MM.1S (cell line): ENCODE measurements at regions not wholly inside any gene's neighbourhood (a gene's known extent, or its start where the extent isn't known, plus 50 kb on each side); places are given as distances from the start of the nearest gene placed in this dataset.

Experiments
- DNase-seq: peaks from one replicate; pipeline ENCODE4 v3.0.0-alpha.2; 2015
- H2AFZ ChIP-seq: fragments of 300-600 bp; sonication (generic); 2 replicates; pipeline ENCODE4 v1.6.0; 2016; ENCODE audit warnings: antibody characterized with exemption, low read length
- H3F3A ChIP-seq: fragments of 300-600 bp; sonication (generic); 2 replicates; pipeline ENCODE4 v1.6.1; 2016; ENCODE audit warnings: mild to moderate bottlenecking, antibody characterized with exemption, low read length, moderate library complexity, mixed read lengths; ENCODE audit not compliant: insufficient read depth
- H3K27ac ChIP-seq: fragments of 300-600 bp; sonication (generic); 2 replicates; pipeline ENCODE4 v1.5.1; 2016; ENCODE audit warnings: mild to moderate bottlenecking, low read length
- H3K27me3 ChIP-seq: fragments of 300-600 bp; sonication (generic); replicated peaks from 2 replicates; pipeline ENCODE4 v1.6.0; 2016; ENCODE audit warnings: low read length; ENCODE audit not compliant: insufficient read depth
- H3K36me3 ChIP-seq: fragments of 300-600 bp; sonication (generic); replicated peaks from 2 replicates; pipeline ENCODE4 v1.6.1; 2016; ENCODE audit warnings: mild to moderate bottlenecking, low read length, mixed read lengths; ENCODE audit not compliant: insufficient read depth
- H3K4me1 ChIP-seq: fragments of 300-600 bp; sonication (generic); 2 replicates; pipeline ENCODE4 v1.6.1; 2016; ENCODE audit warnings: low read length, mixed read lengths
- H3K4me2 ChIP-seq: fragments of 300-600 bp; sonication (generic); 2 replicates; pipeline ENCODE4 v1.6.0; 2016; ENCODE audit warnings: low read depth, low read length
- H3K4me3 ChIP-seq: fragments of 300-600 bp; sonication (generic); 2 replicates; pipeline ENCODE4 v1.5.1; 2016; ENCODE audit warnings: low read length, mixed read lengths
- H3K79me2 ChIP-seq: fragments of 300-600 bp; sonication (generic); 2 replicates; pipeline ENCODE4 v1.6.1; 2016; ENCODE audit warnings: mixed run types, low read length, mixed read lengths
- H3K9ac ChIP-seq: fragments of 300-600 bp; sonication (generic); 2 replicates; pipeline ENCODE4 v1.6.1; 2016; ENCODE audit warnings: low read length, mixed read lengths
- H3K9me2 ChIP-seq: fragments of 300-600 bp; sonication (generic); replicated peaks from 2 replicates; pipeline ENCODE4 v1.6.1; 2016; ENCODE audit warnings: mild to moderate bottlenecking, low read length, mixed read lengths; ENCODE audit not compliant: insufficient read depth
- H3K9me3 ChIP-seq: fragments of 300-600 bp; sonication (generic); replicated peaks from 2 replicates; pipeline ENCODE4 v1.6.1; 2016; ENCODE audit warnings: mild to moderate bottlenecking, low read length, mixed read lengths; ENCODE audit not compliant: insufficient read depth
- H4K20me1 ChIP-seq: fragments of 300-600 bp; sonication (generic); 2 replicates; pipeline ENCODE4 v1.6.1; 2016; ENCODE audit warnings: mild to moderate bottlenecking, low read length, moderate library complexity, mixed read lengths; ENCODE audit not compliant: insufficient read depth
- EZH2 ChIP-seq: fragments of 300-600 bp; sonication (generic); optimal IDR thresholded peaks from 2 replicates; pipeline ENCODE3; 2017; ENCODE audit warnings: low read depth, mild to moderate bottlenecking, antibody characterized with exemption, low read length, mixed read lengths
- EZH2phosphoT487 ChIP-seq: fragments of 300-600 bp; sonication (generic); IDR thresholded peaks from 2 replicates; pipeline ENCODE4 v1.6.1; 2018; ENCODE audit warnings: antibody characterized with exemption, low read length
- TF ChIP-seq, protein P1 (sequence below): fragments of 300-600 bp; sonication (generic); IDR thresholded peaks from 2 replicates; pipeline ENCODE4 v1.5.1; 2016; ENCODE audit warnings: antibody characterized with exemption, low read length, mixed read lengths

DNA sequence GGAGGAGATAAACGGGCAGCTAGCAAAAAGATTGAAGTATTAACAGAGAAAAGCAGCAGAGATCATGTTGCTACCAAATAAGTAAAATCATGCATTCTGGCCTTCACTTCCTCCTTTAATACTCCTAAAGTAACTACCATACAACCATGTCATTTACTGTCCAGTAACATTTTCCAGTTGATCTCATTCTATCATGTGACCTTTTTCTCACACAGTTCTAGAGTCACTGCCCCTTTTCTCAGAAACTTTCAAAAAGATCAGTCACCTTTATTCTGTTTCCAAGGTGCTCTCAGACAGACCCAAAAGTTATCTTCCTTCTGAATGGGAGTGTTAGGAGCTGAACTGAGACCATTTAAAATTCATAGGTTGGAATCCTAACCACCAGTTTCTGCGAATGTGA is 984.4 kb downstream of the FAM181B start:
- H3K9me3 ChIP-seq = no peaks in the 10 kb centered on the region
- no peak overlapping the region for H3K27ac ChIP-seq
- H3K4me1 ChIP-seq = no peaks in the 10 kb centered on the region
- no peaks in the 10 kb centered on the region for H3K9me2 ChIP-seq
- H3K79me2 ChIP-seq = no peaks in the 10 kb centered on the region
- no peak overlapping the region for H3K4me3 ChIP-seq
- H3K36me3 ChIP-seq = no peaks in the 10 kb centered on the region
- H3K27me3 ChIP-seq = no peaks in the 10 kb centered on the region
- TF ChIP-seq EZH2phosphoT487 = no peak
- no peak for TF ChIP-seq EZH2
- TF ChIP-seq, protein P1, sequence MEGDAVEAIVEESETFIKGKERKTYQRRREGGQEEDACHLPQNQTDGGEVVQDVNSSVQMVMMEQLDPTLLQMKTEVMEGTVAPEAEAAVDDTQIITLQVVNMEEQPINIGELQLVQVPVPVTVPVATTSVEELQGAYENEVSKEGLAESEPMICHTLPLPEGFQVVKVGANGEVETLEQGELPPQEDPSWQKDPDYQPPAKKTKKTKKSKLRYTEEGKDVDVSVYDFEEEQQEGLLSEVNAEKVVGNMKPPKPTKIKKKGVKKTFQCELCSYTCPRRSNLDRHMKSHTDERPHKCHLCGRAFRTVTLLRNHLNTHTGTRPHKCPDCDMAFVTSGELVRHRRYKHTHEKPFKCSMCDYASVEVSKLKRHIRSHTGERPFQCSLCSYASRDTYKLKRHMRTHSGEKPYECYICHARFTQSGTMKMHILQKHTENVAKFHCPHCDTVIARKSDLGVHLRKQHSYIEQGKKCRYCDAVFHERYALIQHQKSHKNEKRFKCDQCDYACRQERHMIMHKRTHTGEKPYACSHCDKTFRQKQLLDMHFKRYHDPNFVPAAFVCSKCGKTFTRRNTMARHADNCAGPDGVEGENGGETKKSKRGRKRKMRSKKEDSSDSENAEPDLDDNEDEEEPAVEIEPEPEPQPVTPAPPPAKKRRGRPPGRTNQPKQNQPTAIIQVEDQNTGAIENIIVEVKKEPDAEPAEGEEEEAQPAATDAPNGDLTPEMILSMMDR = no peak
- H3F3A ChIP-seq = no peaks in the 10 kb centered on the region
- no peak overlapping the region for H3K4me2 ChIP-seq
- no peak overlapping the region for H3K9ac ChIP-seq
- no peak overlapping the region for H2AFZ ChIP-seq
- no peaks in the 10 kb centered on the region for H4K20me1 ChIP-seq
- no peak for DNase-seq

DNA sequence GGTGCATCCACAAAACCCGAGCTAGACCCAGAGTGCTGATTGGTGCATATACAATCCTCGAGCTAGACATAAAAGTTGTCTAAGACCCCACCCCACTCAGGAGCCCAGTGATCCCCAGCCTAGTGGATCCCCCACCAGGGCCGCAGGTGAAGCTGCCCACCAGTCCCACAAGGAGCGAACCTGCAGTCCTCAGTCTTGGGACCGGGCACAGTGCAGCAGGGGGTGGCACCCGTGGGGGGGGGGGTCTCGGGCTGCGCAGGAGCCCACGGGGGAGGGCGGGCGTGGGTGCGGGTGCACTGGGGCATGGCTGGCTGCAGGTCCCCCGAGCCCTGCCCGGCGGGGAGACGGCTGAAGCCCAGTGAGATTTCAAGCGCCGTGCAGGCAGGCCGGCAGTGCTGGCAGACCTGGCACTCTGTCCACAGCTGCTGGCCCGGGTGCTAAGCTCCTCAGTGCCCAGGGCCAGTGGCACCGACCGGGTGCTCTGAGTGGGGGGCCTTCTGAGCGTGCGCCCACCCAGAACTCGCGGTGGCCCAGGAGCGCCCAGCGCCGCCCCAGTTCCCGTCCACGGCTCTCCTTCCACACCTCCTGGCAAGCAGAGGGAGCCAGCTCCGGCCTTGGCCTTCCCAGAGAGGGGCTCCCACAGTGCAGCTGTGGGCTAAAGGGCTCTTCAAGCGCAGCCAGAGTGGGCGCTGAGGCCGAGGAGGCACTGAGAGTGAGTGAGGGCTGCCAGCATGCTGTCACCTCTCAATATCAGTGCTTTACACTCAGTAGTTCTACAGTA is 989.1 kb downstream of the FAM181B start:
- Histone ChIP-seq H3K36me3 (no peaks in the 10 kb centered on the region), H3F3A (no peaks in the 10 kb centered on the region), H3K79me2 (no peaks in the 10 kb centered on the region), H3K9me3 (no peaks in the 10 kb centered on the region), H3K9ac (no peak overlapping the region), H4K20me1 (no peaks in the 10 kb centered on the region), H3K4me3 (no peak overlapping the region), H3K4me1 (no peaks in the 10 kb centered on the region), H3K27me3 (no peaks in the 10 kb centered on the region), H3K9me2 (no peaks in the 10 kb centered on the region), H3K27ac (no peak overlapping the region), H2AFZ (no peak overlapping the region), H3K4me2 (no peak overlapping the region)
- DNase-seq = no peak
- no peak for TF ChIP-seq EZH2phosphoT487

DNA sequence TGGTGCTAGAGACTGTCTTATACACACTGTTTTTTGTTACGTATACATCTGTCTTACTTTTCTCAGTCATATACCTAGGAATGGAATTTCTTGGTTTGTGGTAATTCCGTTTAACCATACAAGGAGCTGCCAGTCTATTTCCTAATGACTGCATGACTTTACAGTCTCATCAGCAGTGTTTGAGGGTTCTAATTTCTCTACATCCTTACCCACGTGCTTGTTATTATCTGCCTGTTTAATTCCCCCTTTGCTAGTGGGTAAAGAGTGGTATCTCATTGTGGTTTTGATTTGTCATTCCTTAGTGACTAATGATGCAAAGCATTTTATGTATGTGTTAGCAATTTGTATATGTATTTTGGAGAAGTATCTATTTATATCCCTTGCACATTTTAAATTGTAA is 1008.0 kb downstream of the FAM181B start:
- Histone ChIP-seq H3K9me2 (no peaks in the 10 kb centered on the region), H2AFZ (no peak overlapping the region), H3K4me2 (no peak overlapping the region), H3K9me3 (no peaks in the 10 kb centered on the region), H3K4me3 (no peak overlapping the region), H3F3A (no peaks in the 10 kb centered on the region), H3K27me3 (no peaks in the 10 kb centered on the region), H3K4me1 (no peaks in the 10 kb centered on the region), H3K27ac (no peak overlapping the region), H3K36me3 (no peaks in the 10 kb centered on the region), H3K9ac (no peak overlapping the region), H3K79me2 (no peaks in the 10 kb centered on the region), H4K20me1 (no peaks in the 10 kb centered on the region)
- no peak for DNase-seq
- TF ChIP-seq, protein P1 = no peak
- TF ChIP-seq EZH2phosphoT487 (no peak), EZH2 (no peak)

DNA sequence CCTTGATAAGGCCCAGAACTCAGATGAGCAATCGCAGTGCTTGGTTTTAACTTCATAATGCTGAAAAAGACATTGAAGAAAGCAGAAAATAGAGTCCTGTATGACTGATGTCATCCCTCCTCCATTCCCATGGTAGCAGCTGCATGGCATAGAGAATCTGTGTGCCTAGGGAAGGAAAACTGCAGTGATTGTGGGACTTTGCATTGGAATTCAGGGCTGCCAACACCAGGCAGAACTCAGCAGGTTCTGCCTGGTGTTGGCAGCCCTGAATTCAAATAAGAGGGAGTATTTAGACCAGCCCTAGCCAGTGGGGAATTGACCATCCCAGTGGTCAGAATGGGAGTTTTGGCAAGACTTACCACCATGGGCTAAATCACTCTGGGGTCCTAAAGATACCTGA is 1016.0 kb downstream of the FAM181B start:
- H4K20me1 ChIP-seq = no peaks in the 10 kb centered on the region
- no peak for TF ChIP-seq EZH2
- TF ChIP-seq, protein P1 = no peak
- TF ChIP-seq EZH2phosphoT487 = no peak
- no peaks in the 10 kb centered on the region for H3F3A ChIP-seq
- H3K9me3 ChIP-seq = no peaks in the 10 kb centered on the region
- no peaks in the 10 kb centered on the region for H3K4me1 ChIP-seq
- H3K9me2 ChIP-seq = no peaks in the 10 kb centered on the region
- no peak for DNase-seq
- no peak overlapping the region for H3K4me3 ChIP-seq
- H3K36me3 ChIP-seq = no peaks in the 10 kb centered on the region
- no peak overlapping the region for H3K9ac ChIP-seq
- no peak overlapping the region for H2AFZ ChIP-seq
- no peaks in the 10 kb centered on the region for H3K79me2 ChIP-seq
- H3K27me3 ChIP-seq = no peaks in the 10 kb centered on the region
- H3K27ac ChIP-seq = no peak overlapping the region
- no peak overlapping the region for H3K4me2 ChIP-seq
